ENCODE measurements at regions not wholly inside any gene's neighbourhood (a gene's known extent, or its start where the extent isn't known, plus 50 kb on each side); places are given as distances from the start of the nearest gene placed in this dataset.

GRCh38 chr18:60153376-60153775, 219.2 kb downstream of the MC4R start:
- H3K9me2 ChIP-seq (replicated peaks; ENCODE audit: insufficient read depth) = no peaks in the 10 kb centered on the region
- WGBS (ENCODE audit: low lambda C conversion rate, missing lambda C conversion rate) = 81% methylated on average over 3 of the region's 3 CpGs
- no peaks in the 10 kb centered on the region for H3K9me3 ChIP-seq (ENCODE audit: low read depth)
- no peaks in the 10 kb centered on the region for H3K4me1 ChIP-seq (ENCODE audit: insufficient read depth)
- no peaks in the 10 kb centered on the region for H3K36me3 ChIP-seq (replicated peaks; ENCODE audit: insufficient read depth, low read depth)
- H3K79me2 ChIP-seq = no peaks in the 10 kb centered on the region
- no peak for DNase-seq (ENCODE audit: low spot score)
- H3K4me2 ChIP-seq = no peak overlapping the region
- no peak overlapping the region for H2AFZ ChIP-seq
- no peaks in the 10 kb centered on the region for H3K27me3 ChIP-seq
- TF ChIP-seq EZH2 (IDR thresholded peaks at IDR 0.05; ENCODE audit: borderline replicate concordance) (no peak), EZH2phosphoT487 (IDR thresholded peaks at IDR 0.05; ENCODE audit: low read depth, severe bottlenecking, unreplicated experiment) (no peak), CTCF (IDR thresholded peaks at IDR 0.05; ENCODE audit: poor library complexity) (no peak)
- no peak overlapping the region for H3K27ac ChIP-seq
- no peaks in the 10 kb centered on the region for H4K20me1 ChIP-seq (ENCODE audit: insufficient read depth, poor library complexity, severe bottlenecking)
- H3K4me3 ChIP-seq = no peak overlapping the region

DNA sequence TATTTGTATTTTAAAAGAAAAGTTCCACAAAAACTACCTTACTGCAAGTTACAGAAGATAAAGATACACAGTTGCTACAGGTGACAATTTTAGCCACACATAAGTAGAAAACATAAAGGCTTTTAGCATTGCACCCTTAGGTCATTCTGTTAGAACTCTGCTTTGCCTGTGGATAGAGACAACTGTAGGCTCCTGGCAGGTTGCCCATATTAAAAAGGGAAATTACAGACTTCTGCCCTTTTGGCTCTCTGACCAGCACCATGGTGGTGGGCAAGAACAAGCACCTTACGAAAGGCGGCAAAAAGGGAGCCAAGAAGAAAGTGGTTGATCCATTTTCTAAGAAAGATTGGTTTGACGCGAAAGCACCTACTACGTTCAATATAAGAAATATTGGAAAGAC, 223.3 kb downstream of the MC4R start:
- no peaks in the 10 kb centered on the region for H4K20me1 ChIP-seq (ENCODE audit: insufficient read depth, poor library complexity, severe bottlenecking)
- no peak for DNase-seq (ENCODE audit: low spot score)
- H2AFZ ChIP-seq = no peak overlapping the region
- no peak overlapping the region for H3K4me3 ChIP-seq
- H3K9me3 ChIP-seq (ENCODE audit: low read depth) = no peaks in the 10 kb centered on the region
- H3K27me3 ChIP-seq = no peaks in the 10 kb centered on the region
- no peak overlapping the region for H3K27ac ChIP-seq
- 99% methylated on average over 5 of the region's 5 CpGs for WGBS (ENCODE audit: low lambda C conversion rate, missing lambda C conversion rate)
- H3K79me2 ChIP-seq = no peaks in the 10 kb centered on the region
- H3K36me3 ChIP-seq (replicated peaks; ENCODE audit: insufficient read depth, low read depth) = no peaks in the 10 kb centered on the region
- no peak for TF ChIP-seq EZH2 (IDR thresholded peaks at IDR 0.05; ENCODE audit: borderline replicate concordance)
- TF ChIP-seq EZH2phosphoT487 (IDR thresholded peaks at IDR 0.05; ENCODE audit: low read depth, severe bottlenecking, unreplicated experiment) = no peak
- no peak for TF ChIP-seq CTCF (IDR thresholded peaks at IDR 0.05; ENCODE audit: poor library complexity)
- H3K4me2 ChIP-seq = no peak overlapping the region
- no peaks in the 10 kb centered on the region for H3K4me1 ChIP-seq (ENCODE audit: insufficient read depth)
- H3K9me2 ChIP-seq (replicated peaks; ENCODE audit: insufficient read depth) = no peaks in the 10 kb centered on the region

- H3K27me3 ChIP-seq = no peaks in the 10 kb centered on the region
- no peaks in the 10 kb centered on the region for H3K36me3 ChIP-seq (replicated peaks; ENCODE audit: insufficient read depth, low read depth)
- TF ChIP-seq CTCF (IDR thresholded peaks at IDR 0.05; ENCODE audit: poor library complexity) (no peak), EZH2 (IDR thresholded peaks at IDR 0.05; ENCODE audit: borderline replicate concordance) (no peak), EZH2phosphoT487 (IDR thresholded peaks at IDR 0.05; ENCODE audit: low read depth, severe bottlenecking, unreplicated experiment) (no peak)
- H3K4me2 ChIP-seq = no peak overlapping the region
- no peaks in the 10 kb centered on the region for H3K9me3 ChIP-seq (ENCODE audit: low read depth)
- no peaks in the 10 kb centered on the region for H3K79me2 ChIP-seq
- no peaks in the 10 kb centered on the region for H3K4me1 ChIP-seq (ENCODE audit: insufficient read depth)
- H4K20me1 ChIP-seq (ENCODE audit: insufficient read depth, poor library complexity, severe bottlenecking) = no peaks in the 10 kb centered on the region
- no peaks in the 10 kb centered on the region for H3K9me2 ChIP-seq (replicated peaks; ENCODE audit: insufficient read depth)
- no peak overlapping the region for H3K4me3 ChIP-seq
- no peak overlapping the region for H3K27ac ChIP-seq
- 75% methylated on average over 5 of the region's 5 CpGs for WGBS (ENCODE audit: low lambda C conversion rate, missing lambda C conversion rate)
- H2AFZ ChIP-seq = no peak overlapping the region
- no peak for DNase-seq (ENCODE audit: low spot score)
These were observed 225.3 kb downstream of the MC4R start for GRCh38 chr18:60147323-60147722.
